GM10266 (cell line): ENCODE measurements at regions not wholly inside any gene's neighbourhood (a gene's known extent, or its start where the extent isn't known, plus 50 kb on each side); places are given as distances from the start of the nearest gene placed in this dataset.

Experiments used
- DNase-seq: peaks from one replicate; pipeline ENCODE4 v3.0.0; 2012; ENCODE audit errors: extremely low spot score
- CTCF ChIP-seq: IDR thresholded peaks from 2 replicates; pipeline ENCODE4 v1.5.1; 2012; ENCODE audit warnings: mild to moderate bottlenecking, low read depth; ENCODE audit not compliant: control insufficient read depth, insufficient read depth; ENCODE audit errors: missing control alignments

DNA sequence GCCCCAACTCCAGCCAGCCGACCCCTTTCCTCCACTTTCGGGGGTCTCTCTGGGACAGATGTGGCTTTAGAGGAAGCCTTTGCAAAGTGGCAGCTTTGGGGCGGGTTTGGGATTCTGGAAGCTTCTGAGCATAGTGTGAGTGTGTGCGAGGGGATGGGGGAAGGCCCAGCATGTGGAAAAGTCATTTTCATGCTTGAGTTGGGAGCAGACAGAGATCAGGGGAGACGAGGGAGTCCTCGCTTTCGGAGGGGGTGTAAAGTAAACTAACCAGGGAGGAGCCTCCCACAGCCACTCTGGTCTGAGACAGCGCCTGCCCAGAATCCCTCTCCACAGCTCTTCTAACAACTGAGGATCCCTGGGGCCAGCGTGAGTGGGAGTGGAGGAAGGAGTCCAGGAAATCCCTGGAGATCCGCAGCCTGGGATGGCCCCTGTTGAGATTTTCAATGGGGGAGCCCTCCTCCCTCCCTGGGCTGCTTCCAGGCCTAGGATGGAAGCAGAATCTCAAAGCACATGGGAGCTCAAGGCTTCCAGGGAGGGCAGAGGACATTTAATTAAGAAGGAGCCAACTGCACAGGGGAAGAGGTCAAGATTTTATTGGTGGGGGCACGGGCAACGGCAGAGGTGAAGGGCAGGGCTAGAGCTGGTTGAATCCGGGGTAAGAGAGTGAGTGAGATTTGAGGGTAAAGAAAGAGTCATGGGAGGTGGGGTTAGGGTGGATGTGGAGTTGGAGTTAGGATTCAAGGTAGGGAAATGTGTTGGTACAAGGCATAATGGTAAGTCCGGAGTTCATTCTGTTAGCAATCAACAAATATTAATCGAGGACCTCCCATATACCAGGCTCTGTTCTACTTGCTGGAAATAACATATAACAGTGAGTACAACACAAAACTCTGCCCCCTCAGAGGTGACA is 102.3 kb upstream of the FOXP4 start:
- TF ChIP-seq CTCF, result no peak
- no peak for DNase-seq

- TF ChIP-seq CTCF, result no peak
- DNase-seq, result no peak
These were observed 100.9 kb upstream of the FOXP4 start for GRCh38 chr6:41445261-41445660.

DNA sequence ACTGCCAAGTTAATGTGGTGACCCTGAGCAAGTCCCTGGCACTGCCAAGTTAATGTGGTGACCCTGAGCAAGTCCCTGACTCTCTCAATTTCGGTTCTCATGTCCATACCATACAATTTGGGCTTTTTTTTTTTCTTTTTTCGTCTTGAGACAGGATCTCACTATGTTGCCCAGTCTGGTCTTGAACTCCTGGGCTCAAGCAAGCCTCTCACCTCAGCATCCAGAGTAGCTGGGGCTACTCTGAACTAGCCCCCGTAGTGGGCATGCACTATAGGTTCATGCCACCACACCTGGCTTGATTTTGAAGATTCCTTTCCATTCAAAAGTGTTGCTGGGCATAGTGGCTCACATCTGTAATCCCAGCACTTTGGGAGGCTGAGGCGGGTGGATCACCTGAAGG is 100.0 kb upstream of the FOXP4 start:
- TF ChIP-seq CTCF, result no peak
- DNase-seq, result no peak

DNA sequence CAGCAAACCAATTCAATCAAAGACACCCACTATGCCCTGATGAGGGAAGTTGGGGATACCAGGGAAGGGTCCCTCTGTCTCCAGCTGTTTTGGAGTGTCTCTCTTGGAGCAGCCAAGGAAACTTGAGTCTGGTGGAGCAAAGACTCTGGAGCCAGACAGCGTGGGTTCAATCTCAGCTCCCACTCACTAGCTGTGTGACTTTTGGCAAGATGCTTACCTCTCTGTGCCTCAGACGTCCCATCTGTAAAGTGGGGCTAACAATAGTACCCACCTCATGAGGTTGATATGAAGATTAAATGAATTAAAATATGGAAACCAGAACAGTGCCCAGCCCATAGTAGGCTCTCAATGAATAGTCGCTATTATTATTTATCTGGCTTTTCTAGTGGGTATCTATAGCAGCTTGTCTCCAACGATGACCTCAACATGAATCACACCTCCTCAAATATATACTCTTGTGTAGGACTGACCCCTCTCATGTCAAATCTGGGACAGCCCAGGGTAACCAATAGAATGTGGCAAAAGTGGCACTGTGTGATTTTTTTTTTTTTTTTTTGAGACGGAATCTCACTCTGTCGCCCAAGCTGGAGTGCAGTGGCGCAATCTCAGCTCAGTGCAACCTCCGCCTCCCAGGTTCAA is 99.2 kb upstream of the FOXP4 start:
- TF ChIP-seq CTCF, result no peak
- DNase-seq, result no peak

GRCh38 chr6:41448256-41448655 is 97.9 kb upstream of the FOXP4 start:
- TF ChIP-seq CTCF, result no peak
- no peak for DNase-seq

- TF ChIP-seq CTCF, result no peak
- no peak for DNase-seq
These were observed 96.6 kb upstream of the FOXP4 start for GRCh38 chr6:41449399-41450245.
